OCI-LY1 (cell line): ENCODE measurements at regions not wholly inside any gene's neighbourhood (a gene's known extent, or its start where the extent isn't known, plus 50 kb on each side); places are given as distances from the start of the nearest gene placed in this dataset.

ENCODE experiments used
- EZH2 ChIP-seq: fragments of 200-600 bp; sonication (generic), shearing (Covaris generic); IDR thresholded peaks from 2 replicates; pipeline ENCODE4 v1.8.0; 2017; ENCODE audit warnings: borderline replicate concordance, mixed run types, mild to moderate bottlenecking, antibody characterized with exemption, low read length, moderate library complexity, mixed read lengths
- TF ChIP-seq, protein P1 (sequence below): fragments of 200-600 bp; sonication (generic), shearing (Covaris generic); IDR thresholded peaks from 2 replicates; pipeline ENCODE4 v1.5.1; 2017; ENCODE audit warnings: mild to moderate bottlenecking, antibody characterized with exemption, low read length, moderate library complexity, mixed read lengths

DNA sequence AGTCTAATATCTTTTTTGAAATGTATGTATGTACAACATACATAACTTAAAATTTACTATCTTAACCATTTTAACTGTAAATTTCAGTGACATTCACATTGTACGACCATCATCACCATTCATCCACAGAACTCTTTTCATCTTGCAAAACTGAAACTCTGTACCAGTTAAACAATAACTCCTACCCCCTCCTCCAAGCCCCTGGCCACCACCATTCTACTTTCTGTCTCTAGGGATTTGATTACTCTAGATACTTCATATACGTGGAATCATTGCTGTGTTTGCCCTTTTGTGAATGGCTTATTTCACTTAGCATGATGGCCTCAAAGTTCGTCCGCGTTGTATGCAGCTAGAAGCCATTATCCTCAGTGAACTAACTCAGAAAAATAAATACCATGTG, 217.0 kb downstream of the METTL4 start:
- TF ChIP-seq, protein P1, sequence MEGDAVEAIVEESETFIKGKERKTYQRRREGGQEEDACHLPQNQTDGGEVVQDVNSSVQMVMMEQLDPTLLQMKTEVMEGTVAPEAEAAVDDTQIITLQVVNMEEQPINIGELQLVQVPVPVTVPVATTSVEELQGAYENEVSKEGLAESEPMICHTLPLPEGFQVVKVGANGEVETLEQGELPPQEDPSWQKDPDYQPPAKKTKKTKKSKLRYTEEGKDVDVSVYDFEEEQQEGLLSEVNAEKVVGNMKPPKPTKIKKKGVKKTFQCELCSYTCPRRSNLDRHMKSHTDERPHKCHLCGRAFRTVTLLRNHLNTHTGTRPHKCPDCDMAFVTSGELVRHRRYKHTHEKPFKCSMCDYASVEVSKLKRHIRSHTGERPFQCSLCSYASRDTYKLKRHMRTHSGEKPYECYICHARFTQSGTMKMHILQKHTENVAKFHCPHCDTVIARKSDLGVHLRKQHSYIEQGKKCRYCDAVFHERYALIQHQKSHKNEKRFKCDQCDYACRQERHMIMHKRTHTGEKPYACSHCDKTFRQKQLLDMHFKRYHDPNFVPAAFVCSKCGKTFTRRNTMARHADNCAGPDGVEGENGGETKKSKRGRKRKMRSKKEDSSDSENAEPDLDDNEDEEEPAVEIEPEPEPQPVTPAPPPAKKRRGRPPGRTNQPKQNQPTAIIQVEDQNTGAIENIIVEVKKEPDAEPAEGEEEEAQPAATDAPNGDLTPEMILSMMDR, result no peak
- no peak for TF ChIP-seq EZH2
